ENCODE measurements at regions not wholly inside any gene's neighbourhood (a gene's known extent, or its start where the extent isn't known, plus 50 kb on each side); places are given as distances from the start of the nearest gene placed in this dataset.

DNA sequence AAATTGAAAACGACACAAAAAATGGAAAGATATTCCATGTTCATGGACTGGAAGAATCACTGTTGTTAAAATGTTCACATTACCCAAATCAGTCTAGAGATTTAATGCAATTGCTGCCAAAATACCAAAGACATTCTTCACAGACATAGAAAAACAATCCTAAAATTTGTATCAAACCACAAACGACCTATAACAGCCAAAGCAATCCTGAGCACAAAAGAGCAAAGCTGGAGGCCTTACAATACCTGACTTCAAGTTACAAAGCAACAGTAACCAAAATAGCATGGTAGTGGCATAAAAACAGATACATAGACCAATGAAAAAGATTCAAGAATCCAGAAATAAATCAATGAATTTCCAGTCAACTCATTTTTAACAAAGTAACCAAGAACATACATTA is 1077.3 kb downstream of the KCNT2 start:
- no peak for TF ChIP-seq CTCF (IDR thresholded peaks at IDR 0.05; ENCODE audit: low read depth, low read length)
- H3K4me1 ChIP-seq = no peaks in the 10 kb centered on the region
- H3K36me3 ChIP-seq = no peaks in the 10 kb centered on the region
- no peaks in the 10 kb centered on the region for H3K27me3 ChIP-seq
- H3K4me3 ChIP-seq (ENCODE audit: low read depth, low read length) = no peak overlapping the region
- DNase-seq = no peak
- no peaks in the 10 kb centered on the region for H3K9me3 ChIP-seq

GRCh38 chr1:195529881-195530280 is 1078.4 kb downstream of the KCNT2 start:
- H3K9me3 ChIP-seq = no peaks in the 10 kb centered on the region
- no peak for TF ChIP-seq CTCF (IDR thresholded peaks at IDR 0.05; ENCODE audit: low read depth, low read length)
- no peak overlapping the region for H3K4me3 ChIP-seq (ENCODE audit: low read depth, low read length)
- no peaks in the 10 kb centered on the region for H3K27me3 ChIP-seq
- no peaks in the 10 kb centered on the region for H3K36me3 ChIP-seq
- no peak for DNase-seq
- H3K4me1 ChIP-seq = no peaks in the 10 kb centered on the region

GRCh38 chr1:195520757-195521156 is 1087.5 kb downstream of the KCNT2 start:
- Histone ChIP-seq H3K4me3 (ENCODE audit: low read depth, low read length) (no peak overlapping the region), H3K4me1 (no peaks in the 10 kb centered on the region), H3K36me3 (no peaks in the 10 kb centered on the region), H3K27me3 (no peaks in the 10 kb centered on the region), H3K9me3 (no peaks in the 10 kb centered on the region)
- no peak for DNase-seq
- no peak for TF ChIP-seq CTCF (IDR thresholded peaks at IDR 0.05; ENCODE audit: low read depth, low read length)

- Histone ChIP-seq H3K4me1 (no peaks in the 10 kb centered on the region), H3K9me3 (no peaks in the 10 kb centered on the region), H3K36me3 (no peaks in the 10 kb centered on the region), H3K27me3 (no peaks in the 10 kb centered on the region), H3K4me3 (ENCODE audit: low read depth, low read length) (no peak overlapping the region)
- TF ChIP-seq CTCF (IDR thresholded peaks at IDR 0.05; ENCODE audit: low read depth, low read length) = no peak
- no peak for DNase-seq
These were observed 1092.2 kb downstream of the KCNT2 start for GRCh38 chr1:195516036-195516435.

- DNase-seq = no peak
- Histone ChIP-seq H3K36me3 (no peaks in the 10 kb centered on the region), H3K27me3 (no peaks in the 10 kb centered on the region), H3K4me1 (no peaks in the 10 kb centered on the region), H3K9me3 (no peaks in the 10 kb centered on the region), H3K4me3 (ENCODE audit: low read depth, low read length) (no peak overlapping the region)
- no peak for TF ChIP-seq CTCF (IDR thresholded peaks at IDR 0.05; ENCODE audit: low read depth, low read length)
These were observed 1096.7 kb downstream of the KCNT2 start for GRCh38 chr1:195511501-195511900.

DNA sequence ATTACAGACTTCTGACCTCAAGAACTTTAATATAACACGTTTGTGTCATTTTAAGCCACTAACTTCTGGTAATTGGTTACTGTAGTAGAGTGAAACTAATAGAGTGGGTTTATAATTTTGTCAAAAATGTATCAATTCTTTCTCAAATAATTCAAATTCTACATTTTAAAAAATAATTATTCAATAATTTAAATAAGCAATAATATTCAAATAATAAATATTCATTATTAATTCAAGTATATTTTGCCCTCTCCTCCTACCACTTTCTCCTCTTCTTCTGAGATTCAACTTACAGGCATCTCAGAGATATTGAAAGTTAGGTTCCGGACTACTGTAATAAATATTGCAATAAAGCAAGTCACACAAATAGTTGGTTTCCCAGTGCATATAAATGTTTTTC is 1107.1 kb downstream of the KCNT2 start:
- H3K4me3 ChIP-seq (ENCODE audit: low read depth, low read length) = no peak overlapping the region
- TF ChIP-seq CTCF (IDR thresholded peaks at IDR 0.05; ENCODE audit: low read depth, low read length) = no peak

More for the DNA sequence above, 1107.1 kb downstream of the KCNT2 start:
- Histone ChIP-seq H3K27me3 (no peaks in the 10 kb centered on the region), H3K36me3 (no peaks in the 10 kb centered on the region), H3K9me3 (peaks cover 3% of the 10 kb centered on the region), H3K4me1 (no peaks in the 10 kb centered on the region)
- DNase-seq = no peak
